ENCODE measurements at regions not wholly inside any gene's neighbourhood (a gene's known extent, or its start where the extent isn't known, plus 50 kb on each side); places are given as distances from the start of the nearest gene placed in this dataset.

DNA sequence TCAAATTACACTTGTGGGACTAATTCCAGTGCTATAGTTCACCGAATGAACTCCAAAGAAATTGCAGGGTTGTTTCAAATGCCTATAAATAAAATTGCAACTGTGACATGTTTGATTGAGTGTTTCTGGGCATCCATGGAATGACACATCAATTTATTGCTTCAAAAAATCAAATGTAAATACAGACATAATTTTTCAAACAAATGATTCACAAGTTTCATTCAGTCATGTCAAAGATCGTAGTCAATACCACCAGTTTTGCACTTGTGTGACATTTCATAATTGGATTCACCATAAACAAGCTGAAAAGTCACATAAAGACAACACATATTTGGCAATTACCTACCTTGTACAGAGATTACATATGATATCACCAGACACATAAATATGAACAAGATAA lies 350.8 kb downstream of the CDH2 start:
- no peak for DNase-seq (ENCODE audit: low read depth)

DNA sequence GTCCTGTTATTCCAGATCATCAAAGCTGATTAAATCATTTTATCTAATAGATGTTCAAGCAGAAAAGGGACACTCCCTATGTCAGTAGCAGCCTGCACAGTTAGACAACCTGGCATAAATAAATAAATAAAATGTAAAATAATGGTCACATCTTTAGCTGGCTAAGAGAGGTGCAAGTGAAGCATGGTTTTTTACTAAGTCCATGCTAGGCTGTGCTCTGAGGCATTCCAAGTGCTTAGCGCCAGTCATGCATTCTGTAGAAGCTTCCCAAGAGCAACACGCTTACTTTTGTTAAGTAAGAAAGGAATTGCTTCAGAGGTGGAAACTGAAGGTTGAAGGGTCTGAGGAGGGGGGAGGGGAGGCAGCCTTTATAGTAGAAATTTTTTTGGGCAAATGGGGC lies 351.2 kb downstream of the CDH2 start:
- no peak for DNase-seq (ENCODE audit: low read depth)

DNA sequence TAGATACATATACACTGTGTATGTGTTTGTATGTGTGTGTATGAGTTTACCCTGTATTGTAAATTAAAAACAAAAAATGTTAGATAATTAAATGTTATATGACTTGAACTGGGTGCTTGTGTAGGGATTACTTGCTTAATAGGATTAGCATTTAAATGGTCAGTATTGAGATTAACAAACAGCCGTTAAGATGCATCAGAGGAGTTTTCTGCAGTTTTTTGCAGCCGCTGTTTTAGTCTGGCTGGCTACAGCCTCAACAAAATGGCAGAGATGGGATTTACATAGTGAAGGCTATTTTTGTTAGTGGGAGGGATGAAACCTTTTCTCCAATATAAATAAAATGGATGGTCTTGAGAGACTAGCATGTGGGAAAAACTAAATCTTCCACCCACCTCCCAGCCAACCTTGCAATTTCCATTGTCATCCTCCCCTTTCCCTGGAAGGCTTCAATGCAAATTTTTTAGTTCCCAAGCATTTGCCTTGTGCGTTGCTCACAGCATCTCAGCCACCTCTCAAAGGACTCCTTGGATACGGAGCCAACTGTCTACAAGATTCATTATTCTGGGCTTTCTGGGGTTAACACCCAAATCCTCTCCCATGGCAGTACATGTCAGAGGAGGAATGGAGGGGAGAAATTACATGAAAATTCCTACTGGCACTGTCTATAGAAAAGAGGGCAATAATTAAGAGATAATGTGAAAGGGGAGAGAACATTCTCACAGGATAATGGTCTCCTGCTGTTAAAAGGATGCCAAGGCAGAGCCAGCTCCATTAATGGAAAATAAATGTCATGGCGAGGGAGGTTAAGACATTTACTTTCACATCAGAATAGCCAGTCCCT lies 351.9 kb downstream of the CDH2 start:
- DNase-seq (ENCODE audit: low read depth), result no peak

DNA sequence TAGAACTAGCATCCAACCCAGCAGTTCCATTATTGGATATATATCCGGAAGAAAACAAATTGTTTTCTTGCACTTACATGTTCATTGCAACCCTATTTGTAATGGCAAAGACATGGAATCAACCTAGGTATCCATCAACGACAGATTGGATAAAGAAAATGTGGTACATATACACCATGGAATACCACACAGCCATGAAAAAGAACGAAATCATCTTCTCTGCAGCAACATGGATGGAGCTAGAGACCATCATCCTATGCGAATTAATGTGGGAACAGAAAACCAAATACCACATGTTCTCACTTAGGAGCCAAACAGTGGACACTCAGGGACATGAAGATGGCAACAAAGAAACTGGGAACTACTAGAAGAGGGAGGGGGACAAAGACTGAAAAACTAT lies 352.7 kb downstream of the CDH2 start:
- no peak for DNase-seq (ENCODE audit: low read depth)

DNA sequence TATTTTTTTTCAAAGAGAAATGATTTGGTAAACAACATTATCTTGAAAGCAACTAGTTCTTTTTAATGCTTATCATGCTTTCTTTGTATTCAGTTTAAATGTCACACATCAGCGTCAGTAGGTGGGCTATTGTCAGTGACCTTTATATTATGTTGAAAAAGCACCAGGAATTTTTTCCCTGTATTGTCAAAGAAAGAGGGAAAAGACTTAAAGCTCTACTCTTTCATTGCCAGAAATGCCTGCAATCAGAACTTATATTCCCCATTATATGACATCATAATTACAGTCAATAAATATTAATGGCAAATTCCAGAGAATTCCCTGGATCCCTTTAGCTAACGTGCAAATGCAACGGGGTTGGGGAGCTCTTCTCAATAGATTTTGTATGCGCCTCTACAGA lies 353.9 kb downstream of the CDH2 start:
- DNase-seq (ENCODE audit: low read depth), result no peak

DNA sequence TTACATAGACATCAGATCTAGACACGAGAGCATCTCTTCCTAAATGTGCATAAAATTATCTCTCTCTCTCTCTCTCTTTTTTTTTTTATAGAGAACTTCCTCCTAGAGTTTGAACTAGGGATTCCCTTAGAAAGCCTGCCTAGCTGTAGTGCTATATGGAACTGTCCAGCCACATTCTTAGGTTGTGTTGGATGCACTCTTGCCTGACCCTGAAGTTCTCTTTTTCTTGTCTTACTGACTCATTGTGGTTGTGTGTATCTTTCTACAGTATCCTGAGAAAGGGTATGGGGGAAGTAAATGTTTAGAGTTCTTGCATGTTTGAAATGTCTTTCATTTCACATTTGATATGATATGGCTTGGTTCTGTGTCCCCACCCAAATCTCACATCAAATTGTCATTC lies 368.2 kb downstream of the CDH2 start:
- peak; percentile 44 for DNase-seq (ENCODE audit: low read depth)

DNA sequence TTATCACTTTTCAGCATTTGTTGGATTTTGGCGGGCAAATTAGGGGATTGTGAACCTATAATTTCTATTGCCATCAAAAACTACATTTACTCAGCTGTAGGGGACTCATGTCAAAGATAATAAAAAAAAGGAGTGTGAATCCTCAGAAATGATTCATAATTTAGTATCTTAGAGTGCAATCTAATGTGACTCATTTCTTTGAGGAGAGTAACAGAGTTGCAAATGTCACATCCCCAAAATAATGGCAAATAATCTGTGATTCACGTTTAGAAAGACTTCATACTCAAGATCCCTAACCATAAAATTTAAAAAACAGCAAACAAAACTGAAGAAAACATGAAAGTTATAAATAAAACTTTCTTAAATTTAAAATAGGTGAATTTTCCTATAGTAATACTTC lies 373.0 kb downstream of the CDH2 start:
- DNase-seq (ENCODE audit: low read depth), result peak; percentile 0

DNA sequence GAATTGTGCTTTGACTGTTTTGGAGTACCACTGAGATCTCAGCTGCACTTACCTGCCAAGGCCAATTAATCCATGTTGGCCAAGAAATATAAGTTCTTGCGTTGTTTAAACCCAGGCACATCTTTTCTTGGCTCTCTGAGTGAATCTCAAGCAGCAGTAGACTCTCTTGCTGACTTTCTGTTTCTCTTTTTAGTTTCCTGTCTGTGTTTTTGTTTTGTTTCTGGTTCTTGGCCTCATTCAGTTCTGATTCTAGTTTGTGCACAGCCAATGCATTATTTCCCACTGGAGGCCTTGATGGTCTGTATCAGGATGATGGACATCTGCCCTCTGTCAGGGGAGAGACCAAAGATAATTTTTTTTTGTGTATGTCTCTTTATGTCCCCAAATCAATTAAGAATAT lies 379.4 kb downstream of the CDH2 start:
- no peak for DNase-seq (ENCODE audit: low read depth)

DNA sequence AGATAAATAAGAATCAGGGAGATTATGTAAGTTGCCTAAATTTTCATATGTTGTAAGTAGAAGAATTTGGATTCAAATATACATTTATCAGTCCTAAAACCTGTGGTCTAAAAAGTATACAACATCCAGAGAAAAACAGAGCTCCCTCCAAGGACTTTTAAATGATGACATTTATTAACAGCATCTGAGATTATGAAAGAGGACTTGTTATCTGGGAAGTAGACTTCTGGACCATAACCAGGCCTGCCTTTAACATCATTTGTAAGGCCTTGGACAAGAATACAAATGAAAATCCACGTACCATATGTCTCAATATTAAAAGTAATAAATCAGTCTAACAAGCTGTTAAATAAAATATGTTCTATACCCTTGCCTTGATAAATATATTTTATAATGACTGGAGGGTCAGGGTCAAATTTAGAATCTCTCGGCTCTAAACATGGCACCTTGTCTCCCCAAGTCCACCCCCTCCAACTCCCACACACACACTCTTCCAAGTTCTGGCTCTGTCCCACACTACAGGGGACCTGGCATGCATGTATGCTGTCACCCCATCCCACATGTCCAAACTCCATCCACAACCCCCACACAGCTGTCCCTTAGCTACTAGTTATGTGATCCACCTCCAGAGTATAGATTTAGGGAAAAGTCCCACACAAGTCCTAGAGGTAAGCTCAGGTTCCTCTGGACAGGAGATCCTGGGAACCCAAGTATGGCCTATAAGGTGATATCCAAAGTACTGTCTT lies 382.6 kb downstream of the CDH2 start:
- DNase-seq (ENCODE audit: low read depth), result no peak

DNA sequence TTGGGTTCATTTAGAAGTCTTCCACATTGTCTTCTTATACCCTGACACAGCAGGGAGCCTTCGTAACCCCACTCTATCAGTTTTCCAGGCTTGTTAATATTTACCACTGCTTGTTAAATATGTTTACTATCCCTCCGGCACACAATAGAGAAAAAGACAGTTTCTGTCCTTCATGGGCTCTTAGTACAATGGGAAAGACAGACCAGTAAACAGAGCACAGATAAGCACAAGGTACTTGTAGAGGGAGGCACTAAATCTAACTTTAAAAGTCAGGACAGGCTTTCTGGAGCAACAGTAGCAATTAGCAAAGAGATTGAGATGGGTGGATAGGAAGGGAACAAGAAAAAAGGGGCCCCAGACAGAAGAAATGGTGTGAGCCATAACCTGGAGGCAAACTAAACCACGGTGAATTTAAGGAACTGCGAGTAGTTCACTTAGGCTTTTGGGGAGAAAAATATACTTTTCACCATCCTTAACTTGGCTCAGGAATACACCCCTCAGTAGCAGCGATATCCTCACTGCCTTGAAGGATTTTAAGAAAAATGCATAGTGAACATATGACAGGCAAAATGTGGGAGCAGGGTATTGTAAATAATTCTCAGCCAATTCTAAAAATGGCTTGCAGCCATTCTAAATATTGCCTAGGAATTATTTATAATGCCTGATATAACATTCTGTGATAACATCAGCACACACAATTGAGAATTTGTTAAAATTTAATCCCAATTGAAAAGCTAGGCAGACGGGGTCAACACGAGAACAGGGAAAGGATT lies 383.7 kb downstream of the CDH2 start:
- no peak for DNase-seq (ENCODE audit: low read depth)

DNA sequence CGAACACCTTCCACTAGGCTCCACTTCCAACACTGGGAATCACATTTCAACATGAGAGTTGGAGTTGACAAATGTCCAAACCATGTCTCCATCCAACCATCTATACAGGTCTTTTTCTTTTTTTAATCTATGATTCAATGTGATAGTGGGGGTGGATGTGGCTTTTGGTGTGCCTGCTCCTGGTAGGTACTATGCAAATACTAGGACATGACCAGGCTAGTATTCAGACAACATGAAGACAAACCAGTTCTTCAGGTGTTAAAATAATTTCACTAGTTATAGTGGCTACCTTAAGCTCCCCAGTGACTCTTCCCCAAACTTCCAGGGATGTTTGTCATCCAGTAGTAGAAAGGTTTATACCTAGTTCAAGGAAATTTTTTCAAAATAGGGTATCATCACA lies 387.5 kb downstream of the CDH2 start:
- DNase-seq (ENCODE audit: low read depth), result no peak

DNA sequence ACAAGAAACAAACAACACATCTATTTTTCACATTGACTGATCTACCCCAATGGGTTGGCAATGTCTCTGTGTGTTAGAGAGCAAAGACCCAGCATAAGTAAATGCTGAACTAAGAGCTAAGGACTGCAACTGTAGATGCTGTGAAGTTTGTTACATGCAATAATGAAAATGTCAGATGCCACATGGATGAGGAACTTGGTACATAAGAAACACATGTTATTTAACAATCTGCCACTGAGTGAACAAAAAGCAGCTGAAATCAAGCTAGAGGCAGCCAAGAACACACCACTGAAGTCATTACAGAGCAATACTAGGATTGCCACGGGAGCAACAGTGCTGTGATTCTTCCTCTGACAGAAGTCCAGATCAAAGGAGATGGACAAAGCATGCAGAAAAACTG lies 389.4 kb downstream of the CDH2 start:
- DNase-seq (ENCODE audit: low read depth), result no peak

DNA sequence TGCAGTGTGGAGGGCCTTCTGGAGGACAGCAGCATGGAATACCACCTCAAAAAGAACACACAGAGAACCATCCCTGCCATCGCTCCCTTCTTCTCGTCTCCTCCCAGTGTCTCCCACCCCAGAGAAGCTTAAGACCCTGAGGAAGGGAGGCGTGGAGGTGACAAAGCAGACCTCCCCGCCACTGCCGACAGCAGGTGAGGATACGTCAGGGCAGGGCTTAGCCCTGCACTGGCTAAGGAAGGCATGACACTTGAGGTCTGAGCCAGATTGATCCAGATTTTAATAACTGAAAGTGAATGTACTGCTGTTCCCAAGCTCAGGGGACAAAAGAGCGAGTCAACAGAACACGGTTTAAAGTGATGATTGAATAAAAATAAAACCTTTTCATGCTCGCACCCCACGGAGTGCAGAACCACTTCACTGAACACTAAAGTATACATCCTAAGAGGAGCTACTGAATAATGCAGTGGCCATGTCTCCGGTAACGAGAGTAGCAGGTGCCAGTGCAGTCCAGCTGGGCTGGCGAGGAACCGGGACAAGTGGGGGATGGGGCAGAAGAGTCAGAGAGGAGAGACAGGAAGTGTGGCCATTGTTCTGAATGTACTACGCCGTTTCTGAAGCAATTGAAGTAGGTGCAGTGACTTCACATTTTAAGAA lies 391.0 kb downstream of the CDH2 start:
- DNase-seq (ENCODE audit: low read depth), result no peak

DNA sequence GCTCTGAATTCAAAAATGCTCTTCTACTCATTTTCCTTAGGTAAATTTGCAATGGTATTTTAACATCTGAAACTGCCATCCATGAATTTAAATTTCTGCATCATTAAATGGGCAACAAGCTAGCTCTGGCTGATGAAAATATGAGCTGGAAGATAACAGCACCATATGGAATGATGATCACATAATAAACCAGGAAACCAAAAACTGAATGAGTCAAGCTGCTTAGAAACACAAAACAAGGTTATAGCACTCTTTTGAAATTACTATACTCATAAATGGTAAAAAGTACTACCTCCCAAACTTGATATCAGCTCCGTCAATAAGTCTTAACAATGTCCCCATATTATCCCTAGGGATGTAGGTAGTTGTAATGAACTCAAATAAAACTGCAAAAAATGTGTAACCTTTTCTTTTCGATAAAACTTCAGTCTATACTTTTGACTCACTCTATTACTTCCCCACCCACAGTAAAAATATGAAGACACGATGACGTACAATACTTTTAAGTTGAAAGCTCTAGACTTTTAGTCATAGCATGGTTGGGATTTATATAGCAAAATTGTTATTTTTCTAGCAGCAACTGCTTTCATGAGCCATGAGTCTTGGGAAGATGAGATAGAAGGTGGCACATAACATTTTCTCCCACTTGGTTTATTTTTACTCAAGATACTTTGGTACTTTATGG lies 396.7 kb downstream of the CDH2 start:
- DNase-seq (ENCODE audit: low read depth), result no peak

DNA sequence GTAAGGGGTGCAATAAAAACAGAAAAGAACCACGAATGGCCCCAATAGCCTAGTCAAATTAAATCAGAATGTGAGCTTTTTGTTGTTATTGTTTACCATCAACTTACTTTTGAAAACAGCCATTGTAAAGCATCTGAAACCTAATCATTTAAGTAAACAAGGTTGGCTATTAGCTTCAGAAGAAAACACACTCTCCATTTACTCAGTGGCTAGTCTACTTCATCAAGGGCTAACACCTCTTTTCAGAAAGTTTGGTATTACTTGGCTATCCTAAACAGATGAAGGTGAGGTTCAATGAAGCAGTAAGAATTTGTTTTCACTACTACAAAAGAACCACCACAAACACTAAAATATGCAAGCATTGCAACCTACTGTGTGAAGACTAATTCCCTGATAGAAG lies 398.0 kb downstream of the CDH2 start:
- DNase-seq (ENCODE audit: low read depth), result no peak

DNA sequence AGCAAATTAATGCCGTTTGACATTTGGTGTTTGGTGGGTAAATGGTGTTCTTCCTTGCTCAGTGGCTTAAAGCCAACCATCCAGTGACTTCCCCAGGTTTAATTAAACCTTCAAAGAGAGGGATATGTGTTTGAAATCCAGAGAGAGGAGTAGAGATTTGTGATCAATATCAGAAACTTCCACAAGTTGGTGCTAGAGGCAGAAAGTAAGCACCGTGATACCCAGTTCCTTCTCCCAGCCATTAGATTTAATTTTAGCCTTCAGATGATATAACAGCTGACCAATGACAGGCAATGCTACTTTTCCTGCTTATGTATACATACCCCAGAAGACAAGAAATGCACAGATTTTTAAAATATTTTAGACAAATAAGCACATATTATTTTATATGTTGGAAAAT lies 398.5 kb downstream of the CDH2 start:
- no peak for DNase-seq (ENCODE audit: low read depth)

DNA sequence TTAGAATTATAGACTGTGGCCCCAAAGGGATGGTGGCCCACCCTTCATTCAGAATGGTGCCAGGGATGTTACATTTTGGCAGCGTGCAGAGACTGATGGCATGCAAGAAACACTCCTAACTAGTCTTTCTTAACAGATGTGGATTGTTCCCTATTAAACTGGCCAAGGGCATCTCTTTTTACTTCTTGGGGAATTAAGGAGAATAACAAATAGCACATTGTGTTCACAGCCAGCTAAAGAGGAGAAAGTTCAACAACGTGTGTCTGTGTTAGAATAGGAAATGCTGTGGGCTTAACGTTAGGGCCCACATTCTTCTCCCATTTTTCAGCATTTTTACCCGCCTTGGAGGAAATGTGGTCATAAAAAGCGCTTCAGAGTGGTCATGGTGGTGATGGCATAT lies 404.8 kb downstream of the CDH2 start:
- no peak for DNase-seq (ENCODE audit: low read depth)

DNA sequence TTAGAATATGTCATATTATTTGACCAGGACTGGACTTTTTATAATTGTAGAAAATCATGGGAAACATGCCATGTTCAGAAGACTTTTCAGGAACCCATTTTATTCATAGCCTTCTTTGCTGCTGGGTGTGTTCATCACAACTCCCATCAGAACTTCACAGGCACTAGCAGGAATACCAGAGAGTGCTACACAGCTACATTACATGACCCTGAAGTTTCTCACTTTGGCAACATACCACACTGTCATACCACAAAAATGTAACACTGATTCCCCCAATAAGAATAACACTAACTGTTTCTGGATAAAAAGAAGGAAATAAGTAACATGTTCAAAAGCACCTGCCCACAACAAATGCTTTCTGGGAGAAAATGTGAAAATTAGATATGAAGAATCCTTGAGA lies 405.4 kb downstream of the CDH2 start:
- DNase-seq (ENCODE audit: low read depth), result no peak

DNA sequence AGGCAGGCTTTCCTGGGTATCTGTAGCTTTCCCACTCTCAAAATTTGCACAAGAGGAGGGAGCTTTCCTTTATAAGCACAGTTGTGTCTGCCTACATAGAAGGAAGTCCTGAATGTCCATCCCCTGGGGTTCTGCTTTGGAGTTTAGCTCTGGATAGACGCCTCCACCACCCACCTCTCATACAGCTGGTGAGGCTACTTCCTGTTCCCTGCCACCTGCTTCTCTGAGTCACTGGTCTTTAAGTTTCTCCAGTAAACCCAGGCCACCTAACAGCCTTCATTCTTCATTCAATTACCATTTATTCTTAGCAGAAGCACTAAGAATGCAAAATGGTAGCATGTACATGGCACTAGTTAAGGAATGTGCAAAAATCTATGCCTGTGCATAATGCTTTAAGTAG lies 407.8 kb downstream of the CDH2 start:
- no peak for DNase-seq (ENCODE audit: low read depth)

DNA sequence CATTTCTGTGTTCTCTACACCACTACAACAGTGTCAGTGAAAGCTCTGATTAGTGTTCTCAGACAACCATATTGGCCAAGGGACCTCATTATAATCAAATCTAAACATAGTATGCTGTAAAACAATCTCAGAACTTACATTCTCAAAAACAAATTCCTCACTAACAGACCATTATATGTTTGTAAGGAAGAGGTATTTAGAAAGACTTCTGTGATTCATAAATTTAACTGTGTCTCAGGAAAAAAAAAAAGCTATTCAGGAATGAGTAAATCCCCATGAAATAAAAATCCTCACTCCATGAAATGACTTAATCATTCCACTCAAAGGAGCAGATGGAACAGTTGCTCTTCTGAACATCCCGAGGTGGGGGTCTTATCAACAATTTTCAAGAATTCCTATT lies 413.0 kb downstream of the CDH2 start:
- DNase-seq (ENCODE audit: low read depth), result no peak

DNA sequence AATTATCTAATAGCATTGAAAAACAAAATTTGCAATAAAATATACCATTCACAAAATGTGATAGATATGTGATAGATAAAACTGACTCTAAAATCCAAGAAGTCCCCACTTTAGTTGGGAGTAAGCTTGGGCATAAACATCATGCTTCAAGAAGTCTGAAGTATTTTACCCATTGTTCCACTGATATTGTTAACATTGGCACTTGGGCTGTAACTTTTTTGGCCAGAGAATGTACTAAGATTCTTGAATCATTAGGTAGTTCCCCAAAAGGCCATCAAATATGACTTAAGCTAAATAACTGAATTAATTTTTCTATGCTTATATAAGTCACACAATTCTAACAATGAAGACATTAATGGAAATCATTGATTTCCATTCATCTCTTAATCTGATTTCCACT lies 413.6 kb downstream of the CDH2 start:
- DNase-seq (ENCODE audit: low read depth), result no peak

DNA sequence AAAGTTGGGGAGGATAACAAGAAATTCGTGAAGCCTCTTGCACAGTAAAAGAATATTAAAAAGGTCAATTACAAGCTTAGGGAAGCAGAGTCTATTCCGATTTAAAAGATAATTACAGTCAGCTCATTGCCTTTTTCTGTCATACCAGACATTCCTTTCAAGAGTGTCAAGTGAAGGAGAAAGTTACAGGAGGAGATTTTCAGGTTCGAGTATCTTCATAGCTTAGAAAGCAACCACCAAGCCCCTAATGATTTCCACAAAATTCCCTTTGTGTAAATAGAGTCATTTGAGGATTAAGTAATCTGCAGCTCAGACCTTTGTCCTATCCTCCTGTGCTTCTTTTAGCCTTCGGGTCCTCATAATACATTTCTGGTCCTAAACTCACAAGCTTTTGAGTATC lies 414.9 kb downstream of the CDH2 start:
- DNase-seq (ENCODE audit: low read depth), result no peak

Measured in non-pigmented ciliary epithelial cell (primary cell).